ENCODE measurements at regions not wholly inside any gene's neighbourhood (a gene's known extent, or its start where the extent isn't known, plus 50 kb on each side); places are given as distances from the start of the nearest gene placed in this dataset.

DNA sequence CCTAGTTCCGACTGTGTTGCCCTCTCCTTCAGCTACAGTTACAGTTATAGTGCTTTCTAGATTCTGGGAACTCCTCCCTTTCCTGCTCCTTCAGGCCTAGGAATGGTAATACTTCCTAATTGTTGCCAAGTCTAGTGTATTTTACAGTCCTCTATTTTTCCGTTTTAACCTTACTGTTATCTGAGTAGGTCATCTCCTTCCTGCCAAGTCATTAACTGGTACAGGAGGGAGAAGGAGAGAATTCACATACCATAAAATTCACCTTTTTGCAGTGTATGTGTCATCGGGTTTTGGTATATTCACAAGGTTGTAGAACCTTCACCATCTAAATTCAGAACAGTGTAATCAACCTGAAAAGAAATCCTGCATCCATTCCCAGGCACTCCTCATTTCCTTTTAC is 335.4 kb upstream of the MEF2C start:
- TF ChIP-seq, protein P1, sequence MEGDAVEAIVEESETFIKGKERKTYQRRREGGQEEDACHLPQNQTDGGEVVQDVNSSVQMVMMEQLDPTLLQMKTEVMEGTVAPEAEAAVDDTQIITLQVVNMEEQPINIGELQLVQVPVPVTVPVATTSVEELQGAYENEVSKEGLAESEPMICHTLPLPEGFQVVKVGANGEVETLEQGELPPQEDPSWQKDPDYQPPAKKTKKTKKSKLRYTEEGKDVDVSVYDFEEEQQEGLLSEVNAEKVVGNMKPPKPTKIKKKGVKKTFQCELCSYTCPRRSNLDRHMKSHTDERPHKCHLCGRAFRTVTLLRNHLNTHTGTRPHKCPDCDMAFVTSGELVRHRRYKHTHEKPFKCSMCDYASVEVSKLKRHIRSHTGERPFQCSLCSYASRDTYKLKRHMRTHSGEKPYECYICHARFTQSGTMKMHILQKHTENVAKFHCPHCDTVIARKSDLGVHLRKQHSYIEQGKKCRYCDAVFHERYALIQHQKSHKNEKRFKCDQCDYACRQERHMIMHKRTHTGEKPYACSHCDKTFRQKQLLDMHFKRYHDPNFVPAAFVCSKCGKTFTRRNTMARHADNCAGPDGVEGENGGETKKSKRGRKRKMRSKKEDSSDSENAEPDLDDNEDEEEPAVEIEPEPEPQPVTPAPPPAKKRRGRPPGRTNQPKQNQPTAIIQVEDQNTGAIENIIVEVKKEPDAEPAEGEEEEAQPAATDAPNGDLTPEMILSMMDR (IDR thresholded peaks at IDR 0.05), result no peak
- TF ChIP-seq POLR2A (IDR thresholded peaks at IDR 0.05; ENCODE audit: low read depth) (no peak), EP300 (IDR thresholded peaks at IDR 0.05) (no peak), POLR2AphosphoS5 (IDR thresholded peaks at IDR 0.05) (no peak)

Measured in esophagus muscularis mucosa (tissue), 4 donors.